Posterior vena cava (tissue), 2 donors: ENCODE measurements at regions not wholly inside any gene's neighbourhood (a gene's known extent, or its start where the extent isn't known, plus 50 kb on each side); places are given as distances from the start of the nearest gene placed in this dataset.

Source experiments
- DNase-seq: peaks from one replicate; pipeline ENCODE4 v3.0.0-alpha.2; 2020; ENCODE audit warnings: low spot score
- intact Hi-C, 2 donors: fragments of 100-400 bp; cut with DNase I; formaldehyde crosslinking; loops; one replicate each; pipeline versions ENCODE4 v1.14.1 to v1.14.2; 2022 to 2023
- donor health status: DM: yes; HTN: yes; CAD: no.
- donor health status: DM: yes; HTN: yes; CAD: no.

DNA sequence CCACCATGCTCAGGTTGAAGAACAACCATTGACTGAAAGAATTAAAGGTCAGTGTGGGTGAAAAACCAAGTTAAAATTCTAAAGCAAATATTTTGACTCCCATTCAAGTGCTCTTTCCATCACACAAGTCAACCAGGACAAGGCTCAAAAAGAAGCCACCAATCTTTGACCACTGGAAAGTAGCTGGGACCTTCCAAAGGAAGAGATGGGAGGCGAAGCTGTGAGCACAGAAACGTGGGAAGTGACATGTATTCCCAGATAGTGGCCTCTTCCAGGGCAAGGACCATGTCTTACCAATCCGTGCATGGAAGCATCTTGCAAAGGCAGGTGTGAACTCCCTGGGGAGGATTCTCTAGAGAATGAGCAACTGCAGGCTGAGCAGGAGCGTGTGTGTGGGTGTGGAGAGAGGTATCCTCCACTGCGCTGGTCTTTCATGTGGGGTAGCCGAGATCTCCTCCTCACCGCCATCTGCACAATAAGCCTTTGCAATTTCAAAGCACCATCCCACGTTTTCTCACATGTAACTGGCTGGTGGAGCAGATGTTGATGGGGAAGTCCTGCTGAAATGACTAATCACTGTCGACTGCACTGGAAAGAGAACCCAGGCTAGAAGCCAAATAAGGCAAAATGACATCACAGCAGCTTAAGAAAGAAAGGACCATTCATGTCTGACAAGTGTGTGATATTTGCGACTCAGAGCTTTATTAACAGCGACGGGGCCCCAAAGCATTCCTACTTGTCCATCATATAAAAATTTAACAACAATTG lies 189.4 kb upstream of the RREB1 start:
- intact Hi-C loops, result no loop called here
- no peak for DNase-seq

DNA sequence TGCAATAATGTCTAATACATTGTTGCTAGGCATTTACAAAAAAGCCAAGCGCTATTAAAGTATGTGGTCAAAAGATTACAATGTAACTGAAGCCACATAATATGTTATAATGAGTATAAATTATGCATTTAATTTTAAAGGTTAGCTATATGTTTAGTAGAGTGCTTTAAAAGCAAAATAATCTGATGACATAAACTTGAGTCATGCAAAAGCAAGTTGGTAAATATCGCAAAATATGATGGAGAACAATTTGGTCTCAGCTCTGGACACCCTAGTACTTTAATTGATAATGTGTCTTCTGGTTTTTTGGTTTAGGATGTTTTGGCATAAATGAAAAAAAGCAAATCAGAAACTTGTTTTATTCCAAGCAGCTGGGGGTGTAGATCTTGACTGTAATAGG lies 188.6 kb upstream of the RREB1 start:
- intact Hi-C loops, result no loop called here
- DNase-seq, result no peak

DNA sequence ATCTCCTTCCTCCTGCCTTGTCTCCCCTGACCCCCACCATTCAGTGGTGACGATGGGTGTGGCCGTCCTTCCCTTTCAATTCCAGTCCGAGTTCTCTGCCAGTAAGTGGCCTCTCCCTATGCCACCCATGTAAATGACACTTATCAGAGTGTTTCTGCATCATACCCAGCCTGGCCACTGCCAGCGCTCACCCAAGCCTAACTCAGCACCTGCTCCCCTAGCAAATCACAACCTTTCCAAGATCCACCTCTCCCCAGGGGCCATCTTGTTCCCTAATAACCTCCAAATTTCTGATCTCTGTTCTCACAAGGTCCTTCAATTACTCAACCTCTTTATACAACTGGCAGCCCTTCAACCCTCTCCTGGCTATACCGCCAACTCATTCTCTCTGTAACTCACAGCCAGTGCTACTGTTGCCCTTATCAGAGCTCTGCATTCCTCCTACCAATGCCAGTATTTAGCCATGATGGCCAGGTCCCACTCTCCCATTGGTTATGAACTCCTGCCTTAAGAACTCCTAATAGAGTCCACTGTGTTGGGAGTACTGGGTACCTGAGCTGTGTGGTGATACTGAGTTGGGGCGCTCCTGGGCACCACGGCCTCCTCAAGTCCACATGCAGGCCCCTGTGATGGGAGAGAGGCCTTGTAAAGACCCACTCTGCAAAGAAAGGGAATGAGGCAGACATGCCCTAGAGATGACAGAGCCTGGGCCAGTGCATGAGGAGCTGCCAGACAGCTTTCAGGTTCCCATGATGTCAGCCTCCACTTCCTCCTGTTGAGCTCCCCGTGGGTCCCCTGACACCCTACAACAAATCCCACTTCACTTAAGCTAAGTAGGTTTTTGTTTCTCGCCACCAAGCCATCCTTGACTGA lies 187.4 kb upstream of the RREB1 start:
- intact Hi-C loops, result no loop called here
- no peak for DNase-seq

DNA sequence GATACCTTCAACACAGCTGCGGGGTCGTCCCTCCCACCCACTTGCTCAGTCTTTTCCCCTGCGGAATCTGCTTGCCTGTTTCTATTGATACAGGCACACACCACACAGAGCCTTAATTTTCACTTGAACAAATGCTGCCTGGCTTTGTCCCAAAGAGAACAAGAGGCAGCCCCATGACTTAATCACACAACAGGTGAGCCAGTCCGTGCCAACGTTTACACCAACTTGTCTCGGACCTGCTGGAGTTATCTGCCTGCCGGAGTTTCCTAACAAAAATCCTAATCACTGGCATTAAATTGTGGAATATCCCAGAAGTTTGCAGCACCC lies 186.8 kb upstream of the RREB1 start:
- intact Hi-C loops, result no loop called here
- DNase-seq, result no peak

DNA sequence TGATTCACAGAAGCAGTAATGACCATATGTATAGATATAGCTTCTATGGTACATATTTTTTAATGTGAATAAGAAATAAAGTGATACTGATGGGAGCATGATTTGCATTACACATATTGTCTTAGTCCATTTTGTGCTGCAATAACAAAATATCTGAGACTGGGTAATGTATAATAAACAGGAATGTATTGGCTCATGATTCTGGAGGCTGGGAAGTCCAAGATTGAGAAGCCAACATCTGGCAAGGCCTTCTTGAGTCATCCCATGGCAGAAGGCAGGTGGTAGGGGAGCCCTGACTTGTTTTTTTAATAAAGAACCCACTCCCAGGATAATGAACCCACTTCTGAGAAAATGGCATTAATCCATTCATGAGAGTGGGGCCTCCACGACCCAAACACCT lies 185.6 kb upstream of the RREB1 start:
- DNase-seq, result no peak
- intact Hi-C loops, result no loop called here

DNA sequence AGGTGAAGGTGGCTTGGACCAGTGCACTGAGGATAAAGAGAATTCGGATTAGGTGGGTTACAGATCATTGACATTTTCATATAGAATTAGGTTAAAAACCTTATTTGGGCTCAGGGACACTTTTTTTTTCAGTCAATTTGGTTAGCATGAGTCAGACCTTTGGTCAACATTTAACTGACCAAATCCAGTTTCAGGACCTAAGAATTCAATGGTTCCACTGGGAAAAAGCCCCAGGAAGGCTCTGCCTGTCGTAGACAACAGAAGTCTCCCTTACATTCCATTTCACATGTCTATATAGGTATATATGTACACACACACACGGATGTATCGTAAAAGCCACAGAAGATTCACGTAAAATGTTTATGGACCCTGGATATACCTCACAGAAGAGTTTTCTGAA lies 184.2 kb upstream of the RREB1 start:
- intact Hi-C loops, result loop anchor here in 1 of 2 donors (1.0 kb wide), 1 partner anchor 13 kb away; no protein-coding TSS in a partner anchor
- no peak for DNase-seq

DNA sequence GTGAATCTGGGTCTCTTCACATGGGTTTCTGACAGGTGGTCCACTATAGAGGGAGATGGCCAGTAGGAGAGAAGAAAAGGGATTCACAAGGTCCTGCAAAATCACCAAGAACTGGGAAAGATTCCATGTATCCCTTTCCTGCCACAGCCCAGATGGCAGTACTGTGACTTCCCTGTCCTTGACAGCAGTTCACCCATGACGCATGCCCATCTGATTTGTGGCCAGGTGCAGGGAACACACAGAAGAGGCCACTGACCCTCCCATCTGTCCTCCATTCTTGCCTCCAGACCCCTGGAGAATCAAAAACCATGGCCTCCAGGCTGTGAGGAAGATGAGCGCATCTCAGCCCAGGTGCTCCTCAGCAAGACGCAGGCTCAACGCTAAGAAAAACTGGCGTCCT lies 183.1 kb upstream of the RREB1 start:
- DNase-seq, result no peak
- intact Hi-C loops, result no loop called here

DNA sequence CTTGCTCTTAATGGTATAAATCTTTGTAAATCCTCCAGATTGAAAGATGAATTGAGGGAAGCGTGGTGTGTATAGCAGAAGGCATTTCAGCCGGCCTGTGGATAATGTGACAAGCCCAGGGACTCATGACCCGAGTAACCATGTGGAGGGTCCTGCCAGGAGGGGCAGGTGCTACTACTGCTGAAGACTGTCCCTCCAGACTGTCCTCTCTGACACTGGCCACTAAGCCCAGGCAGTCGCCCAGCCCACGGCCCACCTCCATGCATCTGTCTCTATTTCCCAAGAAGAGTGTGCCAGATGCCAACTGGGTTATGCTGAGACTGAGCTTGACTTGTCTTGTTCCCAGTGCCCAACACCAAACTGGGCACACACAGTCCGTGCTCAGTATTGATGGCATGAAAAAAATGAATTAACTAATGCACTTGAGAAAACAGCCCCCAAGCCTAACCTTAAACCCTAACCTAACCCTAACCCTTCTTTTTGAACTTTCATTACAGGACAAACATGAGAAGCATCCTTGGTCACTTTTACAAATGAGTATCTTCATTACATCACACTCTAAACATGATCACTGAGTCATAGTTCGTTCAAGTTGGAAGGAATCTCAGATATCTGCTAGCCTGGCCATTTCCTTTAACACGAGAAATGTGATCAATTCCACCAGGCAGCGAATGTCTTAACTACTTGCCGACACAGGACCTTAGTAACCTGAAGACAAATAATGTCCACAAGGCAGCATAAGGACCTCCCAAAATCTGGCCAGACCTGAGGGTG lies 182.2 kb upstream of the RREB1 start:
- no peak for DNase-seq
- intact Hi-C loops, result no loop called here

DNA sequence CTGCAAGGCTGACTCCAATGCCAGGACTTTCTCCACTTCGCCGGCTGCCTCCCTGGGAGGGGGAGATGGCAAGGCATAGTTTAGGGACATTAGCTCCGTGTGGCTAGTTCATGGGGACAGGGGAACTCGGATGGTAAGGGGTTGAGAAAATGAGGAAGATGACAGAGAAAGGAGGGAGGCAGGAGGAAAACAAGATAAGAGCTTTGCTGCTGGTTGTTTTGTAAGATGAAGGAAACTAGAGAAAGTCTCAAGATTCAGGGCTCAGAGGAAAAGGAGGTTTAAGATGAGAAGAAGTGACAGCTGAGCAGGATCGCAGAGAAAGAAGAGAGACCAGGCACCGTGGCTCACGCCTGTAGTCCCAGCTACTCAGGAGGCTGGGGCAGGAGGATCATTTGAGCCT lies 180.9 kb upstream of the RREB1 start:
- intact Hi-C loops, result no loop called here
- DNase-seq, result no peak

DNA sequence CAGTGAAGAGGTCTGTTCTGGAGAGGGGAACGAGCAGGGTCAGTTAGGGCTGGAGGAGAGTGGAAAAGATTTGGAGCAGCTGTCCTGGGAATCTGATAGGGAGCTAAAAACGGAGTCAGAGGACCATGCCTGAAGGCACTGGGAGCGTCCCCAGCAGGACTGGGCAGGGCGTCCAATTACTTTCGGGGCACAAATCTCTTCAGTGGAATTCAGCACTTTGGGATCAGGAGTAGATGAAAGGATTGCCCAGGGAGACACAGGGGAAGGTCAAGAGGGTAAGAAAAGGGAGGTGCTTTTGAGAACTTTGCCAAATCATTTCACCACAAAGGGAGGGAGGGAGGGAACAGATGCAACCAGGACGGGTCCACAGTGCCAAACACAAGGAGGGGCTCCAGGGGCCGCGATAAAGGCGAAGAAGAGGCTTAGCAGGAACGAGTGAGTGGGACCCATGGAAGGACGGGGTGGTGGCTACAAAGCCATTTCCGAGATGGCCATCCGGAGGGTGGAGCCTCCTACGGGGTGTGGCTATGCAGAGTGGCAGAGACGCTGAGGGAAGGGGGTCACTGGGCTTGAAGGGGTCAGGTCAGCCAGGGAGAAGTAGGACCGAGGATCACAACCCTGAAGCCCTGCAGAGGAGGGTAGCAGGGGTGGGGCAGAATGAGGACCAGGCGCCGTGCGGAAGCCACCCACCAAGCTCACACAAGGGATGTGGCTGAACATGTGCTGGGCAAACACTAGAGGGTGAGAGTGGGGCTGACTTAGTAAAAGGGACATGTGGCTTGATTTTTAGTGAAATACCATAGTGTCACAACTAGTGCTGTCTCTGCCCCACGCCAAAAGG lies 180.0 kb upstream of the RREB1 start:
- intact Hi-C loops, result no loop called here
- no peak for DNase-seq

DNA sequence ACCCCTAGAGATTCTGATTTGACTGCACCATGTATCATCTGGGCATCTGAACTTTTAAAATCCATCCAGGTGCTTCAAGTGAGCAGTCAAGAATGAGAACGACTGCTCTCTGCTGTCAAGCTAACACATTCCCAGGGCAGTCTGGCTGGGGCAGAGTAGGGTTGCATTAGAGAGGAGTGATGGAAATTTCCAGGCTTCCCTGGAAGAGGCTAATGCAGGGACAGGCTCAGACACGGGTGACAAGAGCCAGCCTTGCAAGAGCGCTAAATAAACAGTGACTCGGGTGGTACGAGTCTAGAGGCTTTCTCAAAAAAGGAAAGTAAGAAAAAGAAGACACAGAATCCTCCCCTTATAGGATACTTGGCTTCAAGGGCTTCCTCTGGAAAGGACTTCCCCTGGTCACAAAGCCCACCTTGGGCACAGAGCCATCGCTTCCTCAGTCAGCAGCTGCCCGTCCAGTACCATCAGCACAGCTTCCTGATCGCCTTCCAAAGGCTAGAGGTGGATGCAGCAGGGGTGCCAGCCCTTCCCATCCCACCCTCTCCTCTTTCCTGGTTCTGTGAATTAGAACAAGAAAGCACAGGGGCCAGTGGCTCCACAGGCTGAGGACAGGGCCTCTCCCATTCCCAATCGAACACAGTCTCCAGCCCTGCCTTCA lies 177.4 kb upstream of the RREB1 start:
- intact Hi-C loops, result no loop called here
- no peak for DNase-seq

DNA sequence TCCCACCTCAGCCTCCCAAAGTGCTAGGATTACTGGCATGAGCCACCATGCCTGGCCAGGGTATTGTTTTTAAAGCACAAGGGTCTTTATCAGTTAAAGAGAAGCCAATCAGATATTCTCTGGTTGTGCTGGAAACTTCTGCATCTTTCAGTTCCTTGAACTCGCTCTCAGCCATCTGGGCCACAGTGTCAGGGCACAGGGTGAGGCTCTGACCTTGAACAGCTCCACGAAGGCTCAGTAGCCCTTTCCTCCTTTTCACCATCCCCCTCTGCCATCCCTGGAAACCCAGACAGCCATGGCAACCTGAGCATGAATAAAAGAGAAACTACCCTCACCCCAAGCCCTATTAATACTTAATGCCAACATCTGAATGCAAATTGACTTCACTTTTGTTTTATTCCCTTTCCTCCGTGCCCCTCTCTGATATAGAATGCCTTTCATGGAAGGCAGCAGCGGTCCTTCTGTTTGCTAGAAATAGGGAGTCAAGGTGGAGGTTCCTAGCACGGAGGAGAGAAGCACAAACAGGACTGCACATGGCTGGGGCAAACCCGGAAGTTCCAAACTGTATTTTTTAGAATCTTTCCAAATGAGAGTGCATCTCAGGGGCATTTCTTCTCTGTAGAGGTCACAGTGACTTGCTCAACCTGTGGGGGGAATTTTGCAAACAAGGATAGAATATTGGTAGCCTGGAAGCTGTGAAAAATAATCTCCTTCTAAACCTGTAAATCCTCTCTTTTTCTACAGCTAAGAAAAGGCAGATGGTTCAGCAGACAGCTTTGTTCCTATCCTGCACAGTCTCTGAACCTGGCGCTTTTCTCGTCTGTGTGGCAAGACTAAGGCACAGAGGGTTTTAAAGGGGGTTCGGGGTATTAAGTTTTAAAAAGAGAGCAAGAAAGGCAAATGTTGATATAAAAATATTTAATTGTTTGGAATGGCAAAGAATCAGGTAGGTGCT lies 176.4 kb upstream of the RREB1 start:
- no peak for DNase-seq
- intact Hi-C loops, result no loop called here

DNA sequence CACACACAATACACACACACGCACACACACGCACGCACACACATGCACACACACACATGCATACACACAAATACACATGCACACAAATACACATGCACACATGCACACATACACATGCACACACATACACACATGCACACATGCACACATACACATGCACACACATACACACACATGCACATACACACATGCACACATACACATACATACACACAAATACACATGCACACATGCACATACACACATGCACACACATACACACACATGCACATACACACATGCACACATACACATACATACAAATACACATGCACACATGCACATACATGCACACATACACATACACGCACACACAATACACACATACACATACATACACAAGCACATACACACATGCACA lies 175.4 kb upstream of the RREB1 start:
- no peak for DNase-seq
- intact Hi-C loops, result no loop called here

DNA sequence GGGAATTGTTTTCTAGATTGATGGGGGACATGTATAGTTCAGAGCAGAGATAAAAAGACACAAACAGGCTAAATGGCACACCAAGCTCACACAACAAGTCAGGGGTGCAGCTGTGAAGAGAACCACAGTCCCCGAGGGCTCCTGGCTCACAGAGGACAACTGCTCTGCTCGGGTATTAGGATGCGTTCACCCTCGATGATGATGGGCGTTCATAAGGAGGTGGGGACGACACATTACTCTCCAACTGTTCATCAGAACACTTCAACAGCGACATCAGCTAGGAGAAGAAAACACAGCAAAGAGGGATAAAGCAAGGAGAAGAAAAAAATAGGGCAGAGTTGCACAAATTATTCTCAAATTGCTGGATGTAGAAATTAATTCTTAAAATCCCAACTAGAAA lies 174.8 kb upstream of the RREB1 start:
- intact Hi-C loops, result no loop called here
- DNase-seq, result no peak

DNA sequence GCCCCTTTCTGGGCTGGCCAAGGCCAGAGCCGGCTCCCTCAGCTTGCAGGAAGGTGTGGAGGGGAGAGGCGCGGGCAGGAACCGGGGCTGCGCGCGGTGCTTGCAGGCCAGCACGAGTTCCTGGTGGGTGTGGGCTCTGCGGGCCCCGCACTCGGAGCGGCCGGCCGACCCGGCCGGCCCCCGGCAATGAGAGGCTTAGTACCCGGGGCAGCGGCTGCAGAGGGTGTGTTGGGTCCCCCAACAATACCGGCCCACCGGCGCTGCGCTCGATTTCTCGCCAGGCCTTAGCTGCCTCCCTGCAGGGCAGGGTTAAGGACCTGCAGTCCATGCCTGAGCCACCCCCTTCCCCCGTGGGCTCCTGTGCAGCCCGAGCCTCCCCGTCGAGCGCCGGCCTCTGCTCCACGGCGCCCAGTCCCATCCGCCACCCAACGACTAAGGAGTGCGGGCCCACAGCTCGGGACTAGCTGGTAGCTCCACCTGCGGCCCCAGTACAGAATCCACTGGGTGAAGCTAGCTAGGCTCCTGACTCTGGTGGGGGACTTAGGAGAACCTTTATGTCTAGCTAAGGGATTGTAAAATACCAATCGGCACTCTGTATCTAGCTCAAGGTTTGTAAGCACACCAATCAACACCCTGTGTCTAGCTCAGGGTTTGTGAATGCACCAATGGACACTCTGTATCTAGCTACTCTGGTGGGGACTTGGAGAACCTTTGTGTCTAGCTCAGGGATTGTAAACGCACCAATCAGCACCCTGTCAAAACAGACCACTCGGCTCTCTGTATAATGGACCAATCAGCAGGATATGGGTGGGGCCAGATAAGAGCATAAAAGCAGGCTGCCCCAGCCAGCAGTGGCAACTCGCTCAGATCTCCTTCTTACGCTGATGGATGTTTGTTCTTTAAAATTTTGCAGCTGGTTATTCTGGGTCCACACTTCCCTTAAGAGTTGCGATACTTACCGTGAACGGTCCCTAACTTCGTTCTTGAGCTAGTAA lies 167.4 kb upstream of the RREB1 start:
- intact Hi-C loops, result no loop called here
- DNase-seq, result no peak

DNA sequence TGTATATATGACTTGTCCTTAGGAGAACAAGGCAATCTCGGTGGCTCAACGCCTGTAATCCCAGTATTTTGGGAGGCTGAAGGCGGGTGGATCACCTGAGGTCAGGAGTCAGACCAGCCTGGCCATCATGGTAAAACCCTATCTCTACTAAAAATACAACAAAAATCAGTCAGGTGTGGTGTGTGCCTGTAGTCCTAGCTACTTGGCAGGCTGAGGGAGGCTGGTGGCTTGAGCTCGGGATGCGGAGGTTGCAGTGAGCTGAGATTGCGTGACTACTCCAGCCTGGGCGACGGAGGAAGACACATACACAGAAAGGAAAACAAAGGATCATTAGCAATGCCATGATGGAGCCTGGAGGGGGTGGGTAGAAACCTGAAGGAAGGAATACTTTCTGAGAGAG lies 166.6 kb upstream of the RREB1 start:
- DNase-seq, result no peak
- intact Hi-C loops, result no loop called here

DNA sequence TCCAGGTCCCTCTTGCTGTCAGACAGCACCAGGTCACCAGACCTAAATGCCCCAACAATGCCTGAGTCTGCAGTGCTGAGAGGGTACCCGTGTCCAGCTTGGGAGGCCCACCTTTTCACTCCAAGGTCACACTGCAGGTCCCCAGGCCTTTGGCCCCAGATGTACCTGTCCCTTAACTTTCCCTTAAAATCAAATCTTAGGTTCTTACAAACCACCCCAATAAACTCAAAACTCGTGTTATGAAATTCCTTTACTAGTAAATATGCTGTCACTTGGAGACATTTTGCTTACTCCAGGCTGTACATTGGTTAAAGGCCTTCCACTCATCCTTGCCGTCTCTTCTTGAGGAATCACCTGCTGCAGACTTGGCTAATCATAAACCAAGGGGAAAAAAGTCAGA lies 165.7 kb upstream of the RREB1 start:
- intact Hi-C loops, result no loop called here
- no peak for DNase-seq
